ENCODE measurements at regions not wholly inside any gene's neighbourhood (a gene's known extent, or its start where the extent isn't known, plus 50 kb on each side); places are given as distances from the start of the nearest gene placed in this dataset.

- TF ChIP-seq EHMT2 (IDR thresholded peaks at IDR 0.05): no peak
- TF ChIP-seq ELK1 (CRISPR knock-in tag; IDR thresholded peaks at IDR 0.05): no peak
- TF ChIP-seq SP2 (IDR thresholded peaks at IDR 0.05; ENCODE audit: extremely low read depth, low read depth, low read length, poor library complexity, severe bottlenecking): no peak
- no peak for TF ChIP-seq FOXA3 (CRISPR knock-in tag; conservative IDR thresholded peaks at IDR 0.05 in 1 of 2, IDR thresholded peaks at IDR 0.05 in 1 of 2)
- no peak for TF ChIP-seq BCL6 (CRISPR knock-in tag; IDR thresholded peaks at IDR 0.05)
- no peak for TF ChIP-seq KLF6 (CRISPR knock-in tag; IDR thresholded peaks at IDR 0.05; ENCODE audit: borderline replicate concordance)
- no peak for TF ChIP-seq POLR3A (IDR thresholded peaks at IDR 0.05; ENCODE audit: borderline replicate concordance, extremely low read depth, insufficient read depth, insufficient read length)
Measured at GRCh38 chr13:22031702-22032286, 360.9 kb downstream of the FGF9 start (continued).

GRCh38 chr13:22032905-22033304, 362.0 kb downstream of the FGF9 start:
- CTCF ChIA-PET (ENCODE audit: low intra/inter-chr PET ratio): no interaction called here
- intact Hi-C loops (cut with micrococcal nuclease): no loop called here

More at GRCh38 chr13:22032905-22033304, 362.0 kb downstream of the FGF9 start:
- DNase-seq (ENCODE audit: extremely low read depth in 1 of 4, low spot score in 3 of 4) (no peak), FAIRE-seq (no peak), ATAC-seq (no peak)
- Histone ChIP-seq H2AFZ (ENCODE audit: low read depth, low read length) (no peak overlapping the region), H3K4me1 (replicated peaks in 1 of 2; ENCODE audit: control insufficient read depth in 2 of 2, insufficient read depth in 2 of 2, low read length in 2 of 2) (no peaks in the 10 kb centered on the region), H3K36me3 (ENCODE audit: control insufficient read depth, insufficient read depth, low read length) (no peaks in the 10 kb centered on the region), H3K4me2 (ENCODE audit: insufficient read depth, low read length) (no peak overlapping the region), H3K9me1 (ENCODE audit: control insufficient read depth, insufficient read depth, low read length) (no peaks in the 10 kb centered on the region), H3K79me2 (ENCODE audit: control insufficient read depth, insufficient read depth, low read length) (no peaks in the 10 kb centered on the region), H4K20me1 (replicated peaks; ENCODE audit: control insufficient read depth, insufficient read depth, low read length) (no peaks in the 10 kb centered on the region), H3K9me3 (replicated peaks; ENCODE audit: control insufficient read depth, insufficient read depth, low read depth, low read length) (no peaks in the 10 kb centered on the region), H3K27ac (ENCODE audit: extremely low read depth, low read depth, low read length) (no peak overlapping the region), H3K9ac (ENCODE audit: insufficient read depth in 1 of 2, low read depth in 2 of 2, low read length in 2 of 2) (no peak overlapping the region), H3K27me3 (ENCODE audit: control insufficient read depth in 2 of 2, insufficient read depth in 2 of 2, low read length in 2 of 2) (peaks cover 0 to 4% of the 10 kb centered on the region in 2 experiments; a peak in 2 of 5 replicates), H3K4me3 (no peak overlapping the region)
- in situ Hi-C loops (cut with MboI): no loop called here
- TF ChIP-seq SAP30 (IDR thresholded peaks at IDR 0.05; ENCODE audit: borderline replicate concordance, insufficient read depth, low read depth, low read length, poor library complexity, severe bottlenecking) (no peak), MLLT1 (IDR thresholded peaks at IDR 0.05) (no peak), E2F1 (CRISPR knock-in tag; IDR thresholded peaks at IDR 0.05) (no peak), PYGO2 (tag; IDR thresholded peaks at IDR 0.05) (no peak), KLF13 (tag; IDR thresholded peaks at IDR 0.05; ENCODE audit: borderline replicate concordance, low read depth) (no peak), NR2C2 (CRISPR knock-in tag; IDR thresholded peaks at IDR 0.05) (no peak), NR2C2 (tag; IDR thresholded peaks at IDR 0.05) (no peak), RHOXF2B (CRISPR knock-in tag; conservative IDR thresholded peaks at IDR 0.05) (no peak), FOS (IDR thresholded peaks at IDR 0.05; ENCODE audit: extremely low read depth, insufficient read length) (no peak)
- WGBS (ENCODE audit: insufficient coverage, low coverage, missing lambda C conversion rate): 0% methylated on average over 3 of the region's 6 CpGs
- no TSS peak for BruUV-seq (replicated peaks)
- POLR2A ChIA-PET: no interaction called here
